ENCODE measurements at regions not wholly inside any gene's neighbourhood (a gene's known extent, or its start where the extent isn't known, plus 50 kb on each side); places are given as distances from the start of the nearest gene placed in this dataset.
"Not testable (repeated sequence)": the region's sequence is repeated elsewhere in the genome, so short reads cannot be mapped to it uniquely, and the experiment has no call there.

- DNase-seq (ENCODE audit: extremely low spot score), result no peak
- ChIA-PET POLR2A (no interaction called here), CTCF (no interaction called here)
- TF ChIP-seq CTBP1 (IDR thresholded peaks at IDR 0.05; ENCODE audit: borderline replicate concordance), result no peak
- no peak for TF ChIP-seq FOXM1 (IDR thresholded peaks at IDR 0.05; ENCODE audit: borderline replicate concordance)
- TF ChIP-seq HDGF (IDR thresholded peaks at IDR 0.05; ENCODE audit: borderline replicate concordance), result no peak
- no peak for TF ChIP-seq BHLHE40 (IDR thresholded peaks at IDR 0.05; ENCODE audit: borderline replicate concordance)
- TF ChIP-seq FOXA1 (IDR thresholded peaks at IDR 0.05), result no peak
These were observed 428.5 kb downstream of the RPS24 start for GRCh38 chr10:78462176-78462575.

DNA sequence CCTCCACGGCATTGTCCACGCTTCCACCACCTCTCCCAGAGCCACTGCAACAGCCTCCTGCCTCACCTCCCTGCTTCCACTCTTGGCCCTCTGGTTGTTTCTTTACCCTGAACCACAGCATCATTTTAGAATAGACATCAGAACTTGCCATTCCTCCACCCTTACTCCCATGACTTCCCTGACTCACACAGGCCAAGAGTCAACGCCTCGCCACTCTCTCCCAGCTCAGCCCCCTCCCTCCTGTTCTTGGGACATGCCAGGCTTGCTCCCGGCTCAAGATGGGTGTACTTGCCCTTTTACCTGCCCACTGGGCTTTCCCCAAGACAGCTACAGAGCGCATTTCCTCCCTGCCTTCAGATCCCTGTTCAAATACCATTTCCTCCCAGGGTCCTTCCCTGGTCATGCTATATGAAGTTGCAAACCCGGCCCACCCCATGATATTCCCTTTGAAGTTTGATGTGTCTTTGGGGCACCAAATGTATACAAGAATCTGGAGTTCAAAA, 429.1 kb downstream of the RPS24 start:
- no peak for DNase-seq (ENCODE audit: extremely low spot score)
- ChIA-PET CTCF (no interaction called here), POLR2A (no interaction called here)
- TF ChIP-seq ELF4 (IDR thresholded peaks at IDR 0.05) (no peak), SP1 (IDR thresholded peaks at IDR 0.05) (no peak), HDGF (IDR thresholded peaks at IDR 0.05; ENCODE audit: borderline replicate concordance) (no peak), TARDBP (IDR thresholded peaks at IDR 0.05) (no peak)

DNA sequence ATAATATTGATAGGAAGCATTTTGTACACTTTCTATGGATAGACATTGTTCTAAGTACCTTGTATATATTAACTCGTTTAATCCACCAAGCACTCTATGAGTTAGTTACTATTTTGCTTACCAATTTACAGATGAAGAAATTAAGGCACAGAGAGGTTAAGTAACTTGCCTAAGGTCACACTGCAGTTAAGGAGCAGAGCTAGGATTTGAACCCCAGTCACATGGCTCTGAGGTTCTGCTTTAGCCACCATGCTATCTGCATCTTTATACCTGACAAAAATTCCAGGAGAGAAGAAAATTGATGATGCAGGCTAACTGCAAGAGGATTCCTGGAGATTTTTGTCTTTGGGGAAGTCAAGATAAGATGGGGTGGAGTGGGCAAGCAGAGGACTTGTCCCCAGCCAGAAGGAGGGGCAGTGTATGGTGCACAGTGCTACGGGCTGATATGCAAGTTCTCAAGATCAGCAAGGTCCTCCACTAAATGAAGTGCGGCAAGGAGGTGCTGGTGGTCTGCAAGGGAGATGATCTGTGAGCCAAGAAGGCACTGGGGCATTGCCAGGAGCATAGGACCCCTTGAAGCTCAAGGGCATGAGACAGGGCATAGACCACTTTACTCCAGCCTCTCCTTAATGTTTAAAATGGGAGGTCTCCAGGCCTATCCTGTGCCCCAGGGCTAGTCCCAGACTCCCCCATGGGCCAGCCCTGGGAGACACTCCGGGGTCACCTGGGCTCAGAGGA, 430.6 kb downstream of the RPS24 start:
- TF ChIP-seq L3MBTL2 (conservative IDR thresholded peaks at IDR 0.05) (no peak), FOXK2 (IDR thresholded peaks at IDR 0.05) (no peak)
- ChIA-PET CTCF (no interaction called here), POLR2A (no interaction called here)
- no peak for DNase-seq (ENCODE audit: extremely low spot score)

- ChIA-PET POLR2A (no interaction called here), CTCF (no interaction called here)
- DNase-seq (ENCODE audit: extremely low spot score), result no peak
- TF ChIP-seq ZNF384 (IDR thresholded peaks at IDR 0.05) (no peak), HDGF (IDR thresholded peaks at IDR 0.05; ENCODE audit: borderline replicate concordance) (no peak), ARNT (IDR thresholded peaks at IDR 0.05) (no peak), SUZ12 (IDR thresholded peaks at IDR 0.05) (no peak), NFRKB (IDR thresholded peaks at IDR 0.05) (no peak), CTBP1 (IDR thresholded peaks at IDR 0.05; ENCODE audit: borderline replicate concordance) (no peak), FOXK2 (IDR thresholded peaks at IDR 0.05) (no peak), TARDBP (IDR thresholded peaks at IDR 0.05) (no peak), FOXA1 (IDR thresholded peaks at IDR 0.05) (no peak), ELF4 (IDR thresholded peaks at IDR 0.05) (no peak)
These were observed 431.2 kb downstream of the RPS24 start for GRCh38 chr10:78464856-78465267.

DNA sequence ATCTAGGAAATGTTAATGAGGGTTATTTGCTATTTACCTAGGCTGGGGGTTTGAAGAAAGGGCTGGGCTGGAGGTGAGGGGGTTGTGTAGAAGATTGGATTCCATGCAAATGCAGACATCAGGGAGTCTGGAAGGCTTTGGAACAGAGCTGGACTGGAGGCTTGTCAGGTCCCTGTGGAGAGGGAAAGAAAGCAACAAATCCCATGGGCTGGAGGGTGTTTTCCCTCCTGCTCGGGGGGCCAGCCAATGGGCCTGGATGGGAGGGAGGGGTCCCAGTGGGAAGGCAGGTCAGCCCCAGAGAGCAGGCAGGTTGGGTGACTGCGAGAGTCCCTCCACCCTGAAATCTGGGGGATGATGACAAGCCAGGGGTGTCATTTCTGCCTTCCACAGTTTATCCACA, 431.8 kb downstream of the RPS24 start:
- no peak for TF ChIP-seq TARDBP (IDR thresholded peaks at IDR 0.05)
- TF ChIP-seq ZNF384 (IDR thresholded peaks at IDR 0.05), result no peak
- TF ChIP-seq FOXM1 (IDR thresholded peaks at IDR 0.05; ENCODE audit: borderline replicate concordance), result no peak
- no peak for TF ChIP-seq ARNT (IDR thresholded peaks at IDR 0.05)
- no peak for TF ChIP-seq LEF1 (IDR thresholded peaks at IDR 0.05; ENCODE audit: borderline replicate concordance)
- TF ChIP-seq FOXA1 (IDR thresholded peaks at IDR 0.05), result no peak
- ChIA-PET CTCF (no interaction called here), POLR2A (no interaction called here)
- no peak for DNase-seq (ENCODE audit: extremely low spot score)

DNA sequence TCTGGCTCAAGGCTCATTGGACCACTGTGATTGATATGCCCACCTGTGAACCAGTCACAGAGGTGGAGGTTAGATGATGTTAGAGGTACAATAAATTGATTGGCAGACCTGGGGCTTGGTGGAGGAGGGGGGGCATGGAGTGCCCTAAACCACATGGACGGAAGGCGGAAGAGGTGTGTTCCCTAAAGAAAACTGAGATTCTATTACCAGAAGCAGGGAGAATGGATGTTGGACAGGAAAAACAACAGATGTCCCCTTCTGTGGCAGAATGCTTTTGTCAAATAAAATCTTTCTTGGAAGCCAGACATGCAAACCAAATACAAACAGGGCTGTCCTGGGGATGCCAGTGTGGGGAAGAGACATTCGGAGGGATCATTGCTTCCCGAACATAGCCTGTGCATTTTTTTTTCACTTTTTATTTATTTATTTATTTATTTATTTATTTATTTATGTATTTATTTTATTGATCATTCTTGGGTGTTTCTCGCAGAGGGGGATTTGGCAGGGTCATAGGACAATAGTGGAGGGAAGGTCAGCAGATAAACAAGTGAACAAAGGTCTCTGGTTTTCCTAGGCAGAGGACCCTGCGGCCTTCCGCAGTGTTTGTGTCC, 433.9 kb downstream of the RPS24 start:
- POLR2A ChIA-PET, result no interaction called here
- CTCF ChIA-PET, result no interaction called here
- no peak for DNase-seq (ENCODE audit: extremely low spot score)
- TF ChIP-seq CTBP1 (IDR thresholded peaks at IDR 0.05; ENCODE audit: borderline replicate concordance), result no peak
- no peak for TF ChIP-seq NFRKB (IDR thresholded peaks at IDR 0.05)
- TF ChIP-seq L3MBTL2 (conservative IDR thresholded peaks at IDR 0.05), result no peak
- no peak for TF ChIP-seq ELF4 (IDR thresholded peaks at IDR 0.05)
- no peak for TF ChIP-seq ARNT (IDR thresholded peaks at IDR 0.05)

DNA sequence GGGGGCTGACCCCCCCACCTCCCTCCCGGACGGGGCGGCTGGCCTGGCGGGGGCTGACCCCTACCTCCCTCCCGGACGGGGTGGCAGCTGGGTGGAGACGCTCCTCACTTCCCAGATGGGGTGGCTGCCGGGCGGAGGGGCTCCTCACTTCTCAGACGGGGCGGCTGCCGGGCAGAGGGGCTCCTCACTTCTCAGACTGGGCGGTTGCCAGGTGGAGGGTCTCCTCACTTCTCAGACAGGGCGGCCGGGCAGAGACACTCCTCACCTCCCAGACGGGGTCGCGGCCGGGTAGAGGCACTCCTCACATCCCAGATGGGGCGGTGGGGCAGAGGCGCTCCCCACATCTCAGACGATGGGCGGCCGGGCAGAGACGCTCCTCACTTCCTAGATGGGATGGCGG, 435.1 kb downstream of the RPS24 start:
- CTCF ChIA-PET; DNase-seq (ENCODE audit: extremely low spot score); POLR2A ChIA-PET: not testable (repeated sequence)

DNA sequence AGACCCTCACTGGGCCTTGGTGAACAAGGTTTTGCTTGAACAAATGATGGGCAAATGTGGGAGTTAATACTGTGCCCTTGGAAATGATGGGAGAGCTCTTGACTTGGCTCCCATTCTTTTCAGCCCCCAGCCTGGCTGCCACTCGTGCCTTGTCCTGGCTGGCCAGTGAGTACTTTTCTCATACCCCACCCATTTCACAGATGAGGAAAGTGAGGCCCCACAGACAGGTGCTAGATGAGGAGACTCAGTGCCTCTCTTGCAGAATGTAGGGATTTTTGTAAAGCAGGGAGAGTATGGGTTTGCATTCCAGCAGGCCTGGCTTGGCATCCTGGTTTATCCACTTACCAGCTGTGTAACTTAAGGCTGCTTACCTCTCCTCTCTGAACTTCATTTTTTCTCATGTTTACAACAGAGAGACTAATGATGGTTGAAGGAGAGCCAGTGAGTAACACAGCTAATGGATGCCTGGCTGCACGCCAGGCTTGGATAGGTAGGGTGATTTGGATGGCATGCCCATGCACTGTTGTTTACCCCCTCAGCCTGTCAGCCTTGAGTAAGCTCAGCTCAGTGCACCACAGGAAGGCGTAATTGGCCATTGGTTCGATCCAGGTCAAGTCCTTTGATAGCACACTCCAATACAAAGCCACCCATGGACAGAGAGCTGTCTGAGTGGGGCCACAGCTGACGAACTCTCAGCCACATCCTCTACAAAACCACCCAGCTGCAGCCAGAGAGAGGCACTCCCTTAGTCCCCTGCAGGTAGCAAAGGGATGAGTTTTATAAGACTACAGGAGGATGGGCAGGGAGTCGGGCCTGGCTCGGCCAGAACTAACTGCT, 436.8 kb downstream of the RPS24 start:
- ChIA-PET CTCF (interaction anchor here (0.7 kb wide), 1 partner anchor 423 kb away, joined by 6 read pairs; no protein-coding TSS in a partner anchor), POLR2A (no interaction called here)
- DNase-seq (ENCODE audit: extremely low spot score), result no peak
- TF ChIP-seq FOXK2 (IDR thresholded peaks at IDR 0.05) (no peak), LEF1 (IDR thresholded peaks at IDR 0.05; ENCODE audit: borderline replicate concordance) (no peak), ELF4 (IDR thresholded peaks at IDR 0.05) (no peak), FOXM1 (IDR thresholded peaks at IDR 0.05; ENCODE audit: borderline replicate concordance) (no peak), SUZ12 (IDR thresholded peaks at IDR 0.05) (no peak), FOXA1 (IDR thresholded peaks at IDR 0.05) (no peak), HDGF (IDR thresholded peaks at IDR 0.05; ENCODE audit: borderline replicate concordance) (no peak), L3MBTL2 (conservative IDR thresholded peaks at IDR 0.05) (no peak)
- TF ChIP-seq, protein P1, sequence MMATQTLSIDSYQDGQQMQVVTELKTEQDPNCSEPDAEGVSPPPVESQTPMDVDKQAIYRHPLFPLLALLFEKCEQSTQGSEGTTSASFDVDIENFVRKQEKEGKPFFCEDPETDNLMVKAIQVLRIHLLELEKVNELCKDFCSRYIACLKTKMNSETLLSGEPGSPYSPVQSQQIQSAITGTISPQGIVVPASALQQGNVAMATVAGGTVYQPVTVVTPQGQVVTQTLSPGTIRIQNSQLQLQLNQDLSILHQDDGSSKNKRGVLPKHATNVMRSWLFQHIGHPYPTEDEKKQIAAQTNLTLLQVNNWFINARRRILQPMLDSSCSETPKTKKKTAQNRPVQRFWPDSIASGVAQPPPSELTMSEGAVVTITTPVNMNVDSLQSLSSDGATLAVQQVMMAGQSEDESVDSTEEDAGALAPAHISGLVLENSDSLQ (IDR thresholded peaks at IDR 0.05), result no peak

Data from HEK293T (cell line).